NCI-H2081 (cell line): ENCODE measurements at regions not wholly inside any gene's neighbourhood (a gene's known extent, or its start where the extent isn't known, plus 50 kb on each side); places are given as distances from the start of the nearest gene placed in this dataset.
"Not testable (repeated sequence)": the region's sequence is repeated elsewhere in the genome, so short reads cannot be mapped to it uniquely, and the experiment has no call there.

ENCODE experiments used
- DNase-seq, 2 experiments: peaks; one replicate each; lab custom pipeline; 2025; lab: John Stamatoyannopoulos, UW

DNA sequence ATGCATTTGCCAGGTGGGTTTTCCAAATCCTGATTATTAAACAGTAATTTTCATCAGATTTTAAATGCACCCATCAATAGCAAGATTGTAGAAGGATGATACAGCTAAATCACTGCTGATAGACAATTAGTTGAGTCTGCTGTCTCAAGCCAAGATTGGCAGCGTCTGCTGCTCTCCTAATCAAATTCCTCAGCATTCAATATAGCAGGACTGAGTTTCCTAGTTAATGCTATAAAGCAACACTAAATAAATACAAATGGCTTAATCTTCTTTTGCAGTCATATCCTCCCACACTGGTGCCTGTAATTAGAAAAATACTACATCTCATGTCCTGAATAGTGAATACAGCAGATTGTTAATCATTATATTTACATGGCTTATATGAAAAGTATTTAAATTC, 1028.8 kb downstream of the ADGRL2 start:
- no peak for DNase-seq

DNA sequence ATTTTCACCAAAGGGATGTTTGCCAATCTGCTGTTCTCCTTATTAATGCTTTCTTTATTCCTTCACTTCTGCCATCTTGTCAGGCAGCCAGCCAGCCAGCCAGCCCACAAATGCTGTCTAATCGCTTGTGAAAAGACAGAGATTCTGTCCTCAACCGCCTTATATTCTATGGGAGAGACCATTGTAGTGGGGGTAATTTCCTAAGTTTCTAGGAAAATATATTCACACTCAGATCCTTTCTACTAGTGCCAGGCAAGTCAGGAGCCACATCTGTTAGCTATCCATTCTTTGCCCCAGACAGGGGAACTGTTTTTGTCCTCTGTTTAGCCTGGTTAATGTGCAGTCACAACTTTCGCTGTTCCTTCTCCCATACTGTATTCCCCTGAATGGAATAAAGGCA, 1023.1 kb downstream of the ADGRL2 start:
- DNase-seq, result no peak

DNA sequence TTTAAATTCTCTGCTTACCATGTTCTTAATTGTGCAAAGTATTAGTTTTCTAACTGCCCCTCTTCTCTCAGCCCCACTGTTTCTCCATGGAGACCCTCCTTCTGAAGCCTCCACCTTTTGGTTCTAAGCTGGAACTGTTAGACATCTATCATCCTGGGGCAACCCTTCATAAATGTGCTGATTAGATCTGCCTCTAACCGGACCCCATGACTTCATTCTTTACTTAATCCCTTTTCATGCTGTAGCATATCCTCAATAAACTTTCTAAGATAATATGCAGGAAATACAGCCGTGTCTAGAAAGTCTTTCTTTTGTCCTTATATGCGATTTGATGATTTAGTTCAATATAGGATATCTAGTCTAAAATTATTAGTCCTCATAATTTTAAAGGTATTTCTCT, 1020.1 kb downstream of the ADGRL2 start:
- DNase-seq, result no peak

DNA sequence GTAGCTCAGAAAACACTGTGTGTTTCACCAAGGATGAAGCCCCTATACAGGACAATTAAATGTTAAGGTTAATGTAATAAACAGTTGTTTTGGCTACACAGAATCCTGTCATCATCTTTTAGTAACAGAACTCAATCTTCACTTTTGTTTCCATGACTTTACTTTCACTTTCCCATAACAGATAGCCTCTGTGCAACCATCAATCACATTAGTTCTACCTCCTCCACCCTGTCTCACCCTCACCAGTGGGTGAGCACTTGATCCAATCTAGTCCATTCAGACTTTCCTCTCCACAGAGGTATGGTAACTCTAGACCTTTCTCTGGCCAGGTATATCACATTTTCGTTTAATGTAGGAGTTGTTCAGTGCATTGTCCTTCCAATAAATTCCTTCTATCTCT, 1018.5 kb downstream of the ADGRL2 start:
- DNase-seq, result no peak

DNA sequence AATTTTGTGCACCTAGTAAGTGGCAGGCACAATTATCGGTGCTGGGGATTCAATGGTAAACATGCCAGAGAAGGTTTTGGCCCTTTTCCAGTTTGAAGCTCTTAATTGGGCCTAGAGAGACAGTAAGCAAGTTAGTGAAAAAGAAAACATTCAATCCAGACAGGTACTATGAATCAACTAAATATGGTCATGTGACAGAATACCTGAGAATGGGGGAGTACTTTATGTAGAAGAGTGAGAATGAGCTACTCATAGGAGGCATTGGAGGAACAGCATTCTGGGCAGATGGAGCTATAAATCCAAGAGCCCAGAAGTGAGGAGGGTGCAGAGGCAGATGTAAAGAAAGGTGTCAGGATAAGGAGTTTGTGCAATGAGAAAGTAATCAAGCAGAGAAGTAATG, 1017.9 kb downstream of the ADGRL2 start:
- peak in 1 of 2 experiments; percentile 44 for DNase-seq

DNA sequence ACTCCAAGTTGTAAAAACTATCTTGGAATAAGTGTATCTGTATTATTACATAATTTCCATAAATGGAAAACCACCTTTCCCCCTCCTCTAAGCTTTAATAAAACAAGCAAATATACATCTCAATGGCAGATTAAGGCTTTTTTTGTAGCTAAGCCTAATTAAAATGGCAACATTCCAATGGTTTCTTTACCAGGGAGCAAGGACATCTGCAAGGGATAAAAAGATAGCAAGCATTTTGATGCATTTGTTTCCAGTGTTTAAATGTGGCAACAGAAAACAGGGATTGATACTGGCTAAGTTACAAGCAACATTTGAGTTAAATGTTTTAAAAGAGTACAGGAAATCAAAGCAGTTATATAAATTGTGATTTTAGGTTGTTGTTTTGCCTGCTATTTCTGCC, 1012.7 kb downstream of the ADGRL2 start:
- no peak for DNase-seq

GRCh38 chr1:82810601-82811000, 1009.9 kb downstream of the ADGRL2 start:
- no peak for DNase-seq

DNA sequence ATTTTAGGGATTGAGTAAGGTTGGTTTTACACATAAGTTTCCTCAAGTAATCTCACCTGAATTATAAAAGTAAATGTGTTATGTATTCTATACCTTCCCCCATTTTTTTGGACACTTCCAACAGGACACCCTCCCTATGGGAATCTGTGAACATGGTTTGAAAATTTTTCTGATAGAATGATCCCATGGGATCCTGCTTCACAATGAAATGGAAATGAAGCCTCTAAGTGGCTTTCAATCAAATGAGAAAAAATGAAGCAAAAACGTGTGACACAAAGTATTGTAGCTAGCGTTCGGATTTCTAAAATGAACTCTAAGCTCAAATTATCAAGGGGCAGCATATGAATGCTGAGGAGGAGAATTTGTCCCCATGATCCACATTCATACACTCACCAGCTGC, 1006.8 kb downstream of the ADGRL2 start:
- no peak for DNase-seq

- no peak for DNase-seq
Measured at GRCh38 chr1:82806133-82806532, 1005.4 kb downstream of the ADGRL2 start.

DNA sequence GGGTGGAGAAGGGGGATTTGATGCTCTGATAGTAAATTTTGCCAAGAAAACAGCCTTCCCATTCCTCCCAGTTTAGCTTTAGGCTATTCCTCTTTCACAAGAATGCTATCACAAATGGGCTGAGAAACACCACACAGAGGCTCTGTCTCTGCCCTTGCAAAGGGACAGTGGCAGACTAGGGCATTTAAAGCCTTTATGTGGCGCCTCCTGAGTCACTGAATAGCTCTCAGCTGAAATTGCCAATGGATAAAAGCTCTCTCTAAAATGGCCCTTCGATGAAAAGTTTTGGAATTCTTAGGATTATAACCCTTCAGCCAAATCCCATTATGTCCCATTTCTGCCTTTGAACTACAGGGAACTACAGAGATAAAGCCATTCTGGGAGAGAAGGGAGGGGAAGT, 1000.4 kb downstream of the ADGRL2 start:
- DNase-seq, result no peak

DNA sequence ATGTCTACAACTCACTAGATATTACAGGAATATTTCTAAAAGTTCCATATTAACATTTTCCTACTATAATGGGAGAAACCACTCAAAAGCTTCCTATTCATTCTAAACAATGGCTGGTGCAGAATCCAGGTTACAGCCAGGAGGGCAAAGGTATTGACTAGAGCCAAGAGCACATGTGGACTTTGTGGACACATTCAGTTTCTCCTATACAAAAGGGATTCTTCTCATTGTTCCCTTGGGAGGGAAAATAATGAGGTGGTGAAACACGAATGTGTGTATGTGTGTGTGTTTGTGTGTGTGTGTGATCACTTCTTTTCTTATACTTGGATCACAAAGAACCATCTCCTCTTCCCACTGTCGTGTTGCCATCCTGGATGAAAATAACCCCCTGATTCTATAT, 1000.0 kb downstream of the ADGRL2 start:
- no peak for DNase-seq

- DNase-seq, result no peak
Measured at GRCh38 chr1:82799261-82799660, 998.5 kb downstream of the ADGRL2 start.

DNA sequence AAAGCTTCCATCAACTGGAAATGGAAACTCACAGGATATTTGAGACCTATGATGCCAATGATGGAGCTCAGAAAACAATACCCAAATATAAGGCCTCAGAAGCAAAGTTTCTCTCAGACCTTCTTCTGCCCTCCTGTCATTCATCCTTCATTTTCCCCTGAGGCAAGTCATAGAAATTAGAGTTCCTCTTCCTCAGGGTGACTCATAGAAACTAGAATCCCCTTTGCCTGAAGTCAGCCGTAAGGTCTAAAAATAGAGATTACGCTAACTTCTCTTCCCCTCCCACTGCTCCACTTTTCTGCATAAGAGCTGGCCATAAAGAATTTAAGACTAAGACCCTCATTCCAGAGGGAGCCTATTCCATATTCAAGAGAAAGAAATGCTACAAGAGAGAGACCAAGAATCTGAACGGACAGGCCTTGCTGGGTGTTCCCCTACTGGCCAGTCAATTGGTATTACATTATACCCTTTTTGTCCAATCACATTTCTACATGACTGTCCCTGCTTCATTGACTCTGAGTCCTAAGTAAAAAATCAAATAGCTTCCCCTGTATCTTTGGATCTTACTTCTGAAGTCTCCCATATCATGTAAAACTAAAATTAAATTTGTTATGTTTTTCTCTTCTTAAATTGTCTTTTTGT, 994.9 kb downstream of the ADGRL2 start:
- DNase-seq, result no peak

- DNase-seq, result no peak
Measured at GRCh38 chr1:82792151-82792550, 991.4 kb downstream of the ADGRL2 start.

- DNase-seq, result no peak
Measured at GRCh38 chr1:82790556-82790955, 989.8 kb downstream of the ADGRL2 start.

GRCh38 chr1:82788660-82789059, 987.9 kb downstream of the ADGRL2 start:
- DNase-seq, result no peak

GRCh38 chr1:82788038-82788437, 987.3 kb downstream of the ADGRL2 start:
- DNase-seq, result no peak

DNA sequence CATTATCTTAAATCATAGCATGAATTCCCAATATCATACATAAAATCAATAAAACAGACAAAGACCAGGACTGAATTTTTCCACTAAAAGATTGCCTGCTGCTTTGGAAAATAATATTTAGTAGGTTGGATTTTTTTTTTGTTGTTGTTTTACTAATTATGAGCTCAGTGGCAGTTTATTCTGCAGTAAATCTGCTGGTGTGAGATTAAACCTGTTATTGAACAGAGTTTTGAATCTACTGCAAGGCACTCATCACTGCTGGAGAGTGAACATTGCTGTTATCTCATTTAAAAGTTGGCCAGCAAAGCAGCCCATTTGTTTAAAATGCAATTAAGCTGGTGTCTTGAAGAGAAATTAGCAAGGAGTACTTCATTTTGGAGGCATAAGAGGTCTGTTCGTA, 986.1 kb downstream of the ADGRL2 start:
- no peak for DNase-seq

- DNase-seq, result no peak
Measured at GRCh38 chr1:82785268-82785790, 984.6 kb downstream of the ADGRL2 start.

DNA sequence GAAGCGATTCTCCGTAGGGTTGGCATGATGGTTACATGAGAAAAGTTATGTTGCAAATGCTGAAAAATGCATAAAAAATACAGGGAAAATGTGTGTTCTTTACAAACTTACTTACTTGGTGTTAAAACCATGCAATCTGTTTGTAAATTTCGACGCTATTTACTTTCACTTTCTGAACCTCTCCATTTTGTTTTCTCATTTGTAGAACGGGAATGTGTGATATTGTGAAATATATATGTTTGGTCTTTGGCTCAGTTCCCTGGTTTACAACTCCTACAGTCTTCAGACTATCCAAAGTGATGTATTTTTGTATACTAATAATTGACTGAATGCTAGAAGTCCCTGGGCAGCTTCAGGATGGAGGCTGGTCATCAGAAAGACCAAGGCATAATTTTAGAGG, 982.3 kb downstream of the ADGRL2 start:
- DNase-seq, result no peak

DNA sequence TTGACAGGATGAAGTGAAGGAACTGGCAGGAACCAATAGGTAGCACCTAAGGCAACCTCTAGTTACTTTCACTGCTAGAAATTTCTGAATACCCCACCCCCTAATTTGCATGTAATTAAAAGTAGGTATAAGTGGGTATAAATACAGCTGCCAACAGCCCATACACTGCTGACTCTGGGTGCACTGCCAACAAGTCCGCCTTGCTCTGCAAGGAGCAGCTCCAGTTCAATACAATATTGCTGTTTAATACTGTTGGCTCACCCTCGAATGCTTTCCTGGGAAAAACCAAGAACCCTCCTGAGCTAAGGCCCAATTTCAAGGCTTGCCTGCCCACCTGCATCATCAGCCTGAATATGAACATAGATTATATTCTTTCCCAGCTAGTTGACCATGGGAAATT, 981.9 kb downstream of the ADGRL2 start:
- no peak for DNase-seq

DNA sequence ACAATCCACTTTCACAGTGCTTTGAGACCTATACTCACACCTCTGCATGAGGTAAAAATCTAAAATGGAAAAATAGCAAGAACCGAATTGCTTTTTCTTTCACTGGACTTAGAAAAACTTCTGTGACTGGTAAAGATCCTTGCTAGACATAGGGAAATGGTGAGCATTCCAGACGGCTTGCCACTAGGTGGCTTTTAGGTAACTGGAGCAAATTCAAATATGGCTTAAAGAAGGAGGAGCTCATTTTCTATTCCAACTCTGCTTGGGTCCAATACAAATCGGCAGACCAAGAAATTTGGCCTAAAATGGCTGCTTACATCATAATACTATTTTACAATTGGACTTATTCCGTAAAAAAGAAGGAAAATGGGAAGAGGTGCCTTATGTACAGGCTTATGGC, 977.9 kb downstream of the ADGRL2 start:
- DNase-seq, result no peak

DNA sequence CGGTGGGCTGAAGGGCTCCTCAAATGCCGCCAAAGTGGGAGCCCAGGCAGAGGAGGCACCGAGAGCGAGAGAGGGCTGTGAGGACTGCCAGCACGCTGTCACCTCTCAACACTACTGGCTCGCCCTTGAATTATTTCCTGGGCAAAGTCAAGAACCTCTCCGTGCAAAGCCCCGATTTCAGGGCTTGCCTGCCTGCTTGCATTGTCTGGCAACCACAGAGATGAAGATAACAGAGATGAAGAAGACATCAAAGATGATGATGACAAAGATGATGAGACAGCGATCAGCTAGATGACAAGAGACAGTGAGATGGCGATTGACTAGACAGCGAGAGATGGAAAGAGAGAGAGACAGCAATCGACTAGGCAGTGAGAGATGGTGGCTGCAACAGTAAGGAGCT, 976.5 kb downstream of the ADGRL2 start:
- no peak for DNase-seq

- not testable (repeated sequence) for DNase-seq
Measured at GRCh38 chr1:82776730-82777129, 976.0 kb downstream of the ADGRL2 start.
